ENCODE measurements at regions not wholly inside any gene's neighbourhood (a gene's known extent, or its start where the extent isn't known, plus 50 kb on each side); places are given as distances from the start of the nearest gene placed in this dataset.

- TF ChIP-seq, protein P1, sequence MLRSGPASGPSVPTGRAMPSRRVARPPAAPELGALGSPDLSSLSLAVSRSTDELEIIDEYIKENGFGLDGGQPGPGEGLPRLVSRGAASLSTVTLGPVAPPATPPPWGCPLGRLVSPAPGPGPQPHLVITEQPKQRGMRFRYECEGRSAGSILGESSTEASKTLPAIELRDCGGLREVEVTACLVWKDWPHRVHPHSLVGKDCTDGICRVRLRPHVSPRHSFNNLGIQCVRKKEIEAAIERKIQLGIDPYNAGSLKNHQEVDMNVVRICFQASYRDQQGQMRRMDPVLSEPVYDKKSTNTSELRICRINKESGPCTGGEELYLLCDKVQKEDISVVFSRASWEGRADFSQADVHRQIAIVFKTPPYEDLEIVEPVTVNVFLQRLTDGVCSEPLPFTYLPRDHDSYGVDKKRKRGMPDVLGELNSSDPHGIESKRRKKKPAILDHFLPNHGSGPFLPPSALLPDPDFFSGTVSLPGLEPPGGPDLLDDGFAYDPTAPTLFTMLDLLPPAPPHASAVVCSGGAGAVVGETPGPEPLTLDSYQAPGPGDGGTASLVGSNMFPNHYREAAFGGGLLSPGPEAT (IDR thresholded peaks at IDR 0.05; ENCODE audit: low read depth), result no peak
- TF ChIP-seq DPF2 (IDR thresholded peaks at IDR 0.05), result peak; percentile 50; the same call in 1 of the 2 replicates
- no peak for TF ChIP-seq RFX5 (IDR thresholded peaks at IDR 0.05; ENCODE audit: low read depth, low read length)
- 0 out of 2 replicates have a peak, but pooled peaks have one; percentile 16 for TF ChIP-seq RUNX3 (IDR thresholded peaks at IDR 0.05; ENCODE audit: low read length)
- TF ChIP-seq TCF3 (IDR thresholded peaks at IDR 0.05; ENCODE audit: borderline replicate concordance, insufficient read depth, low read depth, low read length), result no peak
- no peak for TF ChIP-seq LARP7 (IDR thresholded peaks at IDR 0.05)
- no peak for TF ChIP-seq BMI1 (IDR thresholded peaks at IDR 0.05; ENCODE audit: borderline replicate concordance)
- 0 out of 2 replicates have a peak, but pooled peaks have one; percentile 14 for TF ChIP-seq ZNF687 (IDR thresholded peaks at IDR 0.05)
- no peak for TF ChIP-seq YY1 (IDR thresholded peaks at IDR 0.05; ENCODE audit: low read depth, low read length)
- TF ChIP-seq SMAD5 (IDR thresholded peaks at IDR 0.05; ENCODE audit: low read depth), result no peak
- no peak for TF ChIP-seq SREBF2 (IDR thresholded peaks at IDR 0.05; ENCODE audit: low read length)
- TF ChIP-seq BCLAF1 (IDR thresholded peaks at IDR 0.05), result no peak
- no peak for TF ChIP-seq E4F1 (IDR thresholded peaks at IDR 0.05; ENCODE audit: borderline replicate concordance, partially characterized antibody)
- no peak for TF ChIP-seq SREBF1 (IDR thresholded peaks at IDR 0.05; ENCODE audit: low read length)
- no peak for TF ChIP-seq IKZF1 (conservative IDR thresholded peaks at IDR 0.05)
- TF ChIP-seq ZZZ3 (IDR thresholded peaks at IDR 0.05; ENCODE audit: control insufficient read depth, insufficient read length, low read depth), result no peak
- peak; percentile 75 for TF ChIP-seq ZNF217 (IDR thresholded peaks at IDR 0.05)
- TF ChIP-seq SUPT20H (IDR thresholded peaks at IDR 0.05; ENCODE audit: borderline replicate concordance, control insufficient read depth, low read depth, low read length), result no peak
- no peak for TF ChIP-seq FOXM1 (IDR thresholded peaks at IDR 0.05; ENCODE audit: low read depth, low read length)
- no peak for TF ChIP-seq ZNF207 (IDR thresholded peaks at IDR 0.05; ENCODE audit: borderline replicate concordance)
- no peak for TF ChIP-seq STAT1 (conservative IDR thresholded peaks at IDR 0.05)
These were observed 64.0 kb upstream of the AKAP13 start (continued) for GRCh38 chr15:85316244-85316934.

Measured in GM12878 (cell line).